NCI-H69 (cell line): ENCODE measurements at regions not wholly inside any gene's neighbourhood (a gene's known extent, or its start where the extent isn't known, plus 50 kb on each side); places are given as distances from the start of the nearest gene placed in this dataset.
"Not testable (repeated sequence)": the region's sequence is repeated elsewhere in the genome, so short reads cannot be mapped to it uniquely, and the experiment has no call there.

ENCODE experiments used
- DNase-seq: peaks from one replicate; lab custom pipeline; 2025; lab: John Stamatoyannopoulos, UW

GRCh38 chr1:38670544-38671122 is 188.9 kb downstream of the RRAGC start:
- no peak for DNase-seq

GRCh38 chr1:38667626-38668025 is 191.9 kb downstream of the RRAGC start:
- no peak for DNase-seq

GRCh38 chr1:38662126-38662525 is 197.4 kb downstream of the RRAGC start:
- DNase-seq, result no peak

GRCh38 chr1:38658883-38659282 is 200.7 kb downstream of the RRAGC start:
- DNase-seq, result no peak

GRCh38 chr1:38657873-38658272 is 201.7 kb downstream of the RRAGC start:
- DNase-seq, result no peak

GRCh38 chr1:38657207-38657840 is 202.2 kb downstream of the RRAGC start:
- no peak for DNase-seq

- DNase-seq, result no peak
Observed at GRCh38 chr1:38656726-38657125, 202.8 kb downstream of the RRAGC start.

GRCh38 chr1:38652217-38652616 is 207.4 kb downstream of the RRAGC start:
- DNase-seq, result no peak

GRCh38 chr1:38651669-38652068 is 207.9 kb downstream of the RRAGC start:
- no peak for DNase-seq

- no peak for DNase-seq
Observed at GRCh38 chr1:38648417-38648816, 211.2 kb downstream of the RRAGC start.

- DNase-seq, result not testable (repeated sequence)
Observed at GRCh38 chr1:38647341-38647740, 212.2 kb downstream of the RRAGC start.

- DNase-seq, result no peak
Observed at GRCh38 chr1:38644092-38644491, 215.5 kb downstream of the RRAGC start.

- DNase-seq, result no peak
Observed at GRCh38 chr1:38641661-38642060, 217.9 kb downstream of the RRAGC start.

GRCh38 chr1:38640371-38640770 is 219.2 kb downstream of the RRAGC start:
- DNase-seq, result no peak

- no peak for DNase-seq
Observed at GRCh38 chr1:38628241-38628640, 231.3 kb downstream of the RRAGC start.

GRCh38 chr1:38625939-38626338 is 233.6 kb downstream of the RRAGC start:
- no peak for DNase-seq

- DNase-seq, result peak; percentile 34
Observed at GRCh38 chr1:38624336-38625039, 235.1 kb downstream of the RRAGC start.

- DNase-seq, result no peak
Observed at GRCh38 chr1:38623529-38623928, 236.0 kb downstream of the RRAGC start.

- no peak for DNase-seq
Observed at GRCh38 chr1:38622197-38622596, 237.4 kb downstream of the RRAGC start.

GRCh38 chr1:38616846-38617245 is 242.7 kb downstream of the RRAGC start:
- no peak for DNase-seq

GRCh38 chr1:38615680-38616079 is 243.9 kb downstream of the RRAGC start:
- no peak for DNase-seq

- no peak for DNase-seq
Observed at GRCh38 chr1:38614861-38615260, 244.7 kb downstream of the RRAGC start.

GRCh38 chr1:38613996-38614395 is 245.6 kb downstream of the RRAGC start:
- DNase-seq, result no peak

GRCh38 chr1:38612951-38613350 is 246.6 kb downstream of the RRAGC start:
- DNase-seq, result no peak
